NCI-H446 (cell line): ENCODE measurements at regions not wholly inside any gene's neighbourhood (a gene's known extent, or its start where the extent isn't known, plus 50 kb on each side); places are given as distances from the start of the nearest gene placed in this dataset.

Experiments used
- DNase-seq, 2 experiments: peaks; one replicate each; lab custom pipeline; 2025; lab: John Stamatoyannopoulos, UW

GRCh38 chr16:73529303-73530012, 481.5 kb upstream of the ZFHX3 start:
- no peak for DNase-seq

GRCh38 chr16:73527187-73527586, 479.3 kb upstream of the ZFHX3 start:
- DNase-seq, result no peak

DNA sequence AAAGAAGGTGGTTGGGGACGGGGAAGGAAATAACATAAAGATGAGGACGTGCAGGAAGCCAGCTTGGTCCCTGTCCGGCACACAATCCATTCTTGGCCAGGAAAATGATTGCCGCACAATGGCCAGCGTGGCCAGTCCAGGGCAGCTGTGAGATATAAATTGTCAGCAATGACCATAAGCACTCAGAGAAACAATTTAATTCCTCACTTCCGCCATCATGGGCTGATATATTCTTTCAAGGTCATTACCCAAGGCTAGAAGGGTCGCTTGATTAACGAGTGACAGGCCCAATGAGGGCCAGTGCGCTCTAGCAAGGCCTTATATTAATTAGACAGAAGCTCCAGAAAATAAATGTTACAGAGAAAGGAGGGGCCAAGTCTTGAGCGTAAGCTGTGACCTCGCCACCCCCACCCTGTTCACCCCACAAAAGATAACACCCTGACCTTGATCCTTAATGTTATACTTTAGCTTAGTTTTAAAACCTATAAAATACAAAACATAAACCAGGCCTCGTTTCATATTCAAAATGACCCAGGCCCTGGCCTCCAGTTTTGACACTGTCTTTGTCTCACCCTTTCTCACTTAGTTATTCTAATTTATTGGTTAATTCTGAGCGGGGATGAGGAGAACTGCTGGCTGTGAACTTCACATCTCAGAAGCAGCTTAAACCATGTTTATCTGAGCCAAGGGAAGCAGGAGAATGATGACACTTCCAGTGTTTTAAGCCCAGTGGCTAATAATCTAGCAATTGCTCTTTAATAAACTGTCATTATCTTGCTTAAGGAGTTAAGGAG, 478.3 kb upstream of the ZFHX3 start:
- DNase-seq, result no peak

- no peak for DNase-seq
Observed at GRCh38 chr16:73523209-73523608, 475.3 kb upstream of the ZFHX3 start.

GRCh38 chr16:73521499-73521898, 473.6 kb upstream of the ZFHX3 start:
- DNase-seq, result no peak

- DNase-seq, result no peak
Observed at GRCh38 chr16:73515616-73516015, 467.7 kb upstream of the ZFHX3 start.

DNA sequence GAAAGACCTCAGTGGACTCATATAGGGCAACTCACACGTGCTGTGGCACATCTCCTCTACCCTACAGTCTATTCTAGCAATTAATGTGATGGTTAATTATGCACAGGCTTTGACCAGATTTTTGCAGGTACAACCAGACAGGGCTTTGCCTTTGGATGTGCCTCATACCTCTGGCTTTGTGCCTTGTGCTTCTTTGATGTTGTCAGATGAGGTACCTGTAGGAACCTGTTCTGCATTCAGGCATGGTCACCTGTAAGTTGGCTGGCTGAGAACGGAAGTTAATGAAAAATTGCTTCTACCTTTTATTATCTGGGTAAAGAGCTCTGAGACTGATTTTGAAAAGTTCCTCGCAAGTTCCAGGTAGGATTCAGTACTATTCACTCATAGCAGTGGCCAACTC, 462.9 kb upstream of the ZFHX3 start:
- DNase-seq, result no peak

DNA sequence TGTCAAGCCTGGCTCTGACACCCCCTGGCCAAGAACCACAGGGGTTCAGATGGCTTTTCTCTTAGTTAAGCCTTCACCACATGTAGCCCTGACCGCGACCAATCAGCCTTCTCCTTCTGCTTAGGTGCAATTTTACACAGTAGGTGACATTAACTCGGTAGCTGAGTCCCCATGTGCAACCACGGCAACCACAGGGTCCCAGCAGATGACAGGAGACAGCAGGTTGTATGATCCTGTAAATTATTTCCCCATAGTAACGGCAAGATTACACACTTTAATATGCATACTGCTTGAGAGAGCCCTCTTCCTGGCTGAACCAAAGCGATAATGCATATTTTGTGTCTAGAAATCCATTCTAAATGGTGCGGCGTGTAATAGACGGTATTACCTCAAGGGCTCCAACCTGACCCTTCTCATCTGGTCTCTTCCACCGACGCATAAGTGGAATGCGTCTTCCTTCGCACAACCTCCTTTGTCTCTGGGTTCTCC, 458.7 kb upstream of the ZFHX3 start:
- DNase-seq, result no peak

GRCh38 chr16:73505577-73505976, 457.6 kb upstream of the ZFHX3 start:
- DNase-seq, result no peak

- DNase-seq, result no peak
Observed at GRCh38 chr16:73504591-73505575, 457.0 kb upstream of the ZFHX3 start.

GRCh38 chr16:73503093-73503492, 455.2 kb upstream of the ZFHX3 start:
- no peak for DNase-seq

DNA sequence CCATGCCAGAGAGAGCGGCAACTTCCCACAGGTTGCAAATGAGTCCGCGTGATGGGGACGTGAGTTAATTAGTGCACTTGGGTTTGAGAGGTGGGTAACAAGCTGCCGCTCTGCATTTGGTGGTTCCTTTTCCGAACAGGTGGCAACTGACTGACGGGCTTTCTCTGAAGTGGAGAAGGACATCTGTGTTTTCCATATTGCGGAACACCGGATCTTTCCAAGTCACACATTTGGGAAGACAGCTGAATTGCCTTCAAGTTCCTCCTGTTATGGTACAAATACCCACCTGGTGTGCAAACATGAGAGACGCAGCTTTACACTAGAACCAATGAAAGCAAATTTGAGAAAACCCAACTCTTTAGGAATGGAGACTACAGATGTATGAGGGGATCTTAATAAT, 451.3 kb upstream of the ZFHX3 start:
- no peak for DNase-seq

- no peak for DNase-seq
Observed at GRCh38 chr16:73485880-73486279, 438.0 kb upstream of the ZFHX3 start.

DNA sequence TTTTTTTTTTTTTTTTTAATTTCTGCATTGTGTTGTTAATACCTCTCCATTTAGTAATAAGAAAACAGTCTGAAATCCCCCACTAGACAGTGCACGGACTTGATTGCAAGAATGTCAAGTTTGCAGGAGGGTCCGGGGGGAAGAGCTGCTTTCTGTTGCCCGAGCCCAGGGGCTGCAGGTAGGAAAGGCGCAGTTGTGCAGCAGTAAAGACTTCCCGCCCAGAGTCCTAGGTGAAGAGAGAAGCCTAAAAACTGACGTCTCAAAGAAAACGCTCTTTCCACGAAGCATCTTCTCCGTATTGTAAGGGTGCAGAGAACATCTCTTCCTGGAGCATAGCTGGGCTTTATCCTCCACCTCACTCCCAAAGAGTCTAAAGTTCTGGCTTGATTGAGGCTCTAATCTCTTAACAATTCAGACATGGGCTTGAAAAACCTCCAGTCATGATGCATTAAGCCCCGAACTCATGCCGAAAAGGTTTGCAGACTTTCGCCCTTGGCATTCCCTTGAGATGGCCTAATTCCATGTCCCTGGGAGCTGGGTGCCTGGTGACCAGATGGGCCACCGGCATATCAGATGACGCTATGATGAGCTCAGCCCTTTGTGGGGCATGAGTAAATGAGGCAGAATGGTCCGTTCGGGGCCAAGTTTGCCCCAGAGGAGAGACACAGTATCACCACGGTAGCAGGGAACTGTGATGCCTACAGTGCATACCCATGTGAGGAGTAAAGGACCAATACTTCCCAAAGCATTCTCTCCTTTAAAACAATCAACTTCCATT, 436.2 kb upstream of the ZFHX3 start:
- peak in 1 of 2 experiments; percentile 57 for DNase-seq

GRCh38 chr16:73483076-73483791, 435.3 kb upstream of the ZFHX3 start:
- no peak for DNase-seq

- DNase-seq, result no peak
Observed at GRCh38 chr16:73482310-73482709, 434.4 kb upstream of the ZFHX3 start.

DNA sequence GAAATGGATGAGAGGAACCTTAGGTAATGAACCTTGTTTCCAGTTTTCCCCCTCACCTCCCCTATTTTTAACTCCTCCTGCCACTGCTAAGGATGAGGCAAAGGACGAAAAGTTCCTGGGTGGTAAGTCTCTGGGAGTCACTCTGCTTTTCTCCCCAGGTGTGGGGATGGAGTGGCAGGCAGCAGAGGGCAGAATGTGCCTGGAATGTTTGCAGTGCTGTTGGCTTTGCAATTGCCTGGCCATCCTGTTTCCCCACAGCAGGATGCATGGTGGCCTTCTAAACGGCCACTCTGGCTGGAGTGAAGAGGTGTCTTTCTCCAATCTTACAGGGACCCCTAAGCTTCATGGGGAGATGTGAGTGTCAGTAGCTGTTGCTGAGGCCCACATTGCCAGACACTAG, 432.5 kb upstream of the ZFHX3 start:
- DNase-seq, result no peak

GRCh38 chr16:73473713-73474112, 425.8 kb upstream of the ZFHX3 start:
- DNase-seq, result no peak

- no peak for DNase-seq
Observed at GRCh38 chr16:73464834-73465233, 416.9 kb upstream of the ZFHX3 start.

GRCh38 chr16:73459586-73459985, 411.7 kb upstream of the ZFHX3 start:
- DNase-seq, result no peak

DNA sequence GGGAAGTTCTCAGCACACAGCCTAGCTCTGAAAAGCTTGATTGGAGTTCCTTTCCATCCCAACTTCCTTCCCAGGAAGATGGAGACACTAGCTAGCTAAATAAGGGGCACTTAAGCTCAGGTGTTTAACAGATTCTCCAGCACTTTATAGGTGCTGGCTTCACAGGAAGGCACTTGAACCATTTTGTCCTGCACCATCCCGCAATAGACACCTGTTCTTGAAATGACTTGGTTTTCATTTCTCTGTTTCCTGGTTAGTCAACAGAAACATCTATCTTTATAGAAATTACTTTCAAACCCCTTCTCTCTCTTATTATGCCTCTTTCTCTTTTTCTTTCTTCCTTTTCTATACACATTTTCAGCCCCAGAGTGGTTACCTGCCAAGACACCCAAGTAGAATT, 409.9 kb upstream of the ZFHX3 start:
- DNase-seq, result no peak
